Keratinocyte (primary cell): ENCODE measurements at regions not wholly inside any gene's neighbourhood (a gene's known extent, or its start where the extent isn't known, plus 50 kb on each side); places are given as distances from the start of the nearest gene placed in this dataset.

ENCODE experiments used
- EZH2 ChIP-seq: IDR thresholded peaks from one replicate; pipeline ENCODE4 v1.6.1; 2012; ENCODE audit warnings: inconsistent platforms, mild to moderate bottlenecking, low read length, moderate library complexity
- TF ChIP-seq, protein P1 (sequence below), 3 experiments: IDR thresholded peaks in 1 of 3; conservative IDR thresholded peaks in 1 of 3; optimal IDR thresholded peaks in 1 of 3; 2 replicates in 2 of 3; 3 replicates in 1 of 3; pipeline versions ENCODE3 to v1.5.1; 2011; ENCODE audit warnings: low read length in 3 of 3, mild to moderate bottlenecking in 3 of 3, moderate library complexity in 2 of 3, control low read depth in 1 of 3, inconsistent platforms in 1 of 3; ENCODE audit not compliant: insufficient read depth in 2 of 3; ENCODE audit errors: extremely low read depth in 1 of 3

DNA sequence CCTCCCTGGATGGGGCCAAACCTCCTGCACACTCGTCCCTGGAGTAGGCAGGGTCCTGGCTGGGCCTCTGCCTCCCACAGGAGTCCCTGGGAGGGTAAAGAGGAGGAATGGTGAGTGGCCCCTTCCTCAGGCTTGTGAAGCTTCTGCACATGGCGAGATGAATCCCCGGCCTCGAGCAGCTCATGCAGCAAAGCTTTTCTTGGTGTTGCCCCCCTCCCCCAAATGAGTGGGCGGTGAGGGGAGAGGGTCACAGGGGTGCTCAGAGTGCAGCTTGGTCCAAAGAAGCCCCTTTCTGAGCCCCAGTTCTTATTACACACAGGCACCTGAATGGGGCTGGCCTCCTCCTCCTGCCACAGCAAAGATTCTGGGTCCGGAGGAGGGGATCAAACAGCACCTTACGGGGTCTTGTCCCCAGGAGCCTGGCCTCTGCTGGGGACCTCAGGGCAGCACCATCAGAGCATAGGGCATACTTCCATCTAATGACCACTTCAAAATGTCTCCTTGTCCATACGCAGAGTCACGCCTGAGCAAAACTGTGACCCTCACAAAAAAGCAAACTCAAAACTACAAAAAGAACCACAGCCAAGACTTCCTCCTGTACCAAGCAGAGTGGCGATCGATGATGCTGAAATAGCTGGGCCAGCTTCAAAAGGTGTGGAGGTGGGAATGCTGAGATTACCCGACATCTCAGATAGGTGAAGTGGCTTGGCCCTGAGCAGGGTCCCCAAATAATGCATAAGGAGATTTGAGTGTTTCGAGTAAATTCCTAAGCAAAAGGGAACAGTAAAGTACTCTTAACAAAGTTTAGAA lies 148.4 kb upstream of the TWIST2 start:
- TF ChIP-seq, protein P1, sequence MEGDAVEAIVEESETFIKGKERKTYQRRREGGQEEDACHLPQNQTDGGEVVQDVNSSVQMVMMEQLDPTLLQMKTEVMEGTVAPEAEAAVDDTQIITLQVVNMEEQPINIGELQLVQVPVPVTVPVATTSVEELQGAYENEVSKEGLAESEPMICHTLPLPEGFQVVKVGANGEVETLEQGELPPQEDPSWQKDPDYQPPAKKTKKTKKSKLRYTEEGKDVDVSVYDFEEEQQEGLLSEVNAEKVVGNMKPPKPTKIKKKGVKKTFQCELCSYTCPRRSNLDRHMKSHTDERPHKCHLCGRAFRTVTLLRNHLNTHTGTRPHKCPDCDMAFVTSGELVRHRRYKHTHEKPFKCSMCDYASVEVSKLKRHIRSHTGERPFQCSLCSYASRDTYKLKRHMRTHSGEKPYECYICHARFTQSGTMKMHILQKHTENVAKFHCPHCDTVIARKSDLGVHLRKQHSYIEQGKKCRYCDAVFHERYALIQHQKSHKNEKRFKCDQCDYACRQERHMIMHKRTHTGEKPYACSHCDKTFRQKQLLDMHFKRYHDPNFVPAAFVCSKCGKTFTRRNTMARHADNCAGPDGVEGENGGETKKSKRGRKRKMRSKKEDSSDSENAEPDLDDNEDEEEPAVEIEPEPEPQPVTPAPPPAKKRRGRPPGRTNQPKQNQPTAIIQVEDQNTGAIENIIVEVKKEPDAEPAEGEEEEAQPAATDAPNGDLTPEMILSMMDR (optimal IDR thresholded peaks at IDR 0.05 in 1 of 3, IDR thresholded peaks at IDR 0.05 in 1 of 3, conservative IDR thresholded peaks at IDR 0.05 in 1 of 3; ENCODE audit: extremely low read depth in 1 of 3, insufficient read depth in 2 of 3, low read length in 3 of 3), result no peak
- no peak for TF ChIP-seq EZH2
